Ovary (tissue), 7 donors: ENCODE measurements at regions not wholly inside any gene's neighbourhood (a gene's known extent, or its start where the extent isn't known, plus 50 kb on each side); places are given as distances from the start of the nearest gene placed in this dataset.

Experiments used
- DNase-seq, 5 donors: peaks; one replicate each; pipeline ENCODE4 v3.0.0-alpha.2; 2019 to 2020
- H3K27ac ChIP-seq, 2 donors: fragments of 200-600 bp; one replicate each; pipeline versions ENCODE4 v1.5.1 to v1.8.0; 2019 to 2022
- H3K27me3 ChIP-seq: fragments of 200-600 bp; one replicate; pipeline ENCODE4 v1.8.0; 2022
- H3K36me3 ChIP-seq: fragments of 200-600 bp; sonication (generic); one replicate; pipeline ENCODE4 v1.5.1; 2019
- H3K4me1 ChIP-seq: one replicate; pipeline ENCODE4 v1.8.1; 2013; ENCODE audit warnings: mild to moderate bottlenecking, moderate library complexity; ENCODE audit not compliant: insufficient read depth
- H3K4me3 ChIP-seq: fragments of 200-600 bp; sonication (generic); one replicate; pipeline ENCODE4 v1.5.1; 2017
- H3K9me3 ChIP-seq, 2 donors: fragments of 200-600 bp in 1 of 2; sonication (generic) in 1 of 2; one replicate each; pipeline versions ENCODE4 v1.5.1 to v1.8.1; 2013 to 2019; ENCODE audit warnings: mild to moderate bottlenecking in 1 of 2, moderate library complexity in 1 of 2
- EP300 ChIP-seq: sonication (generic); formaldehyde crosslinking; IDR thresholded peaks from one replicate; pipeline ENCODE4 v1.6.1; 2017; ENCODE audit warnings: antibody characterized with exemption
- POLR2A ChIP-seq: fragments of 450-650 bp; IDR thresholded peaks from one replicate; pipeline ENCODE4 v1.6.1; 2017; ENCODE audit warnings: antibody characterized with exemption, mild to moderate bottlenecking, moderate library complexity
- WGBS, 3 donors: extraction: QIAGEN DNeasy Blood & Tissue Kit in 1 of 3; methylation state at CpG; one replicate each; pipeline versions ENCODE4 v1.1.5 to v1.1.7; 2013 to 2017; 5-methylcytosine and 5-hydroxymethylcytosine counted together
- intact Hi-C, 4 donors: fragments of 100-400 bp; cut with DNase I; formaldehyde crosslinking; loops; one replicate each; pipeline versions ENCODE4 v1.11.0 to v1.15.1; 2022 to 2023
- TF ChIP-seq, protein P1 (sequence below), 3 donors: fragments of 450-650 bp in 2 of 3; fragments of 200-600 bp in 1 of 3; IDR thresholded peaks; one replicate each; pipeline versions ENCODE4 v1.5.1 to v1.8.0; 2016 to 2022; ENCODE audit warnings: antibody characterized with exemption in 3 of 3, mild to moderate bottlenecking in 1 of 3
- donor health status: DM: no; HTN: no; CAD: no; lungs with moderate emphysema.
- donor health status: DM: no; HTN: no; CAD: no.
- donor health status: Bipolar disorder and iron deficiency.
- donor health status: DM: no; HTN: no; CAD: no.
- donor health status: DM: yes; HTN: yes; CAD: no.

DNA sequence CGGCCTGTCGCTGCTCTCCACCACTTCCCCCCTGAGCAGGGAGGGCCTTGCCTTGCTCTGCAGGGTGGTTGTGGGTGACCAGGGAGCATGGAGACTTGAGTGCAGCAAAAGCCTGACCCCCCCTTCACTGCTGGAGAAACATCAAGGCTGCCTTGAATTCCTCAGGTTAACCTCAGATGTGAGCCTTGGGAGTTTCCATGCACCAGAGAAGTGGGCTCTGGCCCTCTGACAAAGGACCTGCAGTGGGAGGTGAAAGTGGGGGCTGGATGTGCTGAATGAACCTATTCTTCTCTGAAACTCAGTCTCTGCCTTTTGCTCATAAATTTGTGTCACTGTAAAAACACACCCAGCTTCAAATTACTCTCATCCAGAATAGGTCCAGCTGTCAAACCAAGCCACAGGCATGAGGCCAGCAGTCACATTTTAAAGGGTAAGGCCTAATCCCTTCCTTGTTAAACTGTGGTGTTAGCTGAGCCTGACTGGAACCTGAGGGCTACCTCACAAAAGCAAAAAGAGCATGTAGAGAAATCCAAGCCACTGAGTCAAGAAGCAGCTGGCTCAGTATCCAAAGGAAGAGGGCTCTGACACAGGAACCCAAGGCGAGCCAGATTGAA is 356.8 kb downstream of the CCSER2 start:
- H3K4me3 ChIP-seq = no peak overlapping the region
- TF ChIP-seq EP300 = no peak
- TF ChIP-seq, protein P1, sequence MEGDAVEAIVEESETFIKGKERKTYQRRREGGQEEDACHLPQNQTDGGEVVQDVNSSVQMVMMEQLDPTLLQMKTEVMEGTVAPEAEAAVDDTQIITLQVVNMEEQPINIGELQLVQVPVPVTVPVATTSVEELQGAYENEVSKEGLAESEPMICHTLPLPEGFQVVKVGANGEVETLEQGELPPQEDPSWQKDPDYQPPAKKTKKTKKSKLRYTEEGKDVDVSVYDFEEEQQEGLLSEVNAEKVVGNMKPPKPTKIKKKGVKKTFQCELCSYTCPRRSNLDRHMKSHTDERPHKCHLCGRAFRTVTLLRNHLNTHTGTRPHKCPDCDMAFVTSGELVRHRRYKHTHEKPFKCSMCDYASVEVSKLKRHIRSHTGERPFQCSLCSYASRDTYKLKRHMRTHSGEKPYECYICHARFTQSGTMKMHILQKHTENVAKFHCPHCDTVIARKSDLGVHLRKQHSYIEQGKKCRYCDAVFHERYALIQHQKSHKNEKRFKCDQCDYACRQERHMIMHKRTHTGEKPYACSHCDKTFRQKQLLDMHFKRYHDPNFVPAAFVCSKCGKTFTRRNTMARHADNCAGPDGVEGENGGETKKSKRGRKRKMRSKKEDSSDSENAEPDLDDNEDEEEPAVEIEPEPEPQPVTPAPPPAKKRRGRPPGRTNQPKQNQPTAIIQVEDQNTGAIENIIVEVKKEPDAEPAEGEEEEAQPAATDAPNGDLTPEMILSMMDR (IDR thresholded peaks at IDR 0.05) = no peak
- TF ChIP-seq POLR2A = no peak
- H3K27ac ChIP-seq = no peak overlapping the region
- H3K4me1 ChIP-seq = no peaks in the 10 kb centered on the region
- 51 to 66% (median 58%) methylated on average over 3 of the region's 3 CpGs for WGBS, 3 donors
- no peaks in the 10 kb centered on the region for H3K9me3 ChIP-seq
- H3K27me3 ChIP-seq = no peaks in the 10 kb centered on the region
- H3K36me3 ChIP-seq = no peaks in the 10 kb centered on the region
- no peak for DNase-seq
- intact Hi-C loops = no loop called here

DNA sequence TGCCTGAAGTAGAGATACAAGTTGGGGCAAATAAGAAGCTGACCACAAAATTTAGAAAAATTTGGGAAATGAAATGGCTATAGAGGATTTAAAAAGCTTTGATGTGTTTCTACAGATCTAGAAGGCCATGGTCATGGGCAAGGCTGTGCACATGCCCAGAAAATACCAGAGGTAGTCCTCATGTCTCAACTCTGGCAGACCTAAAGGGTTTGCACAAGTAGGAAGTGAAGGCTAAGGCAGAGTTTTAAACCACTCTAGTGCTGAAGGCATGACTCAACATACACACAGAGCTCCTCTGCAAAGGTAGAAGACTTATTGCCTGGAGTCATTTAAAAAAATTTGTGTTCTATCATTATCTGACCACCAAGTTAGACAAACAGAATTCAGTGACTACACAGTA is 364.6 kb downstream of the CCSER2 start:
- intact Hi-C loops = no loop called here
- TF ChIP-seq EP300 = no peak
- TF ChIP-seq, protein P1 (IDR thresholded peaks at IDR 0.05) = no peak
- TF ChIP-seq POLR2A = no peak

DNA sequence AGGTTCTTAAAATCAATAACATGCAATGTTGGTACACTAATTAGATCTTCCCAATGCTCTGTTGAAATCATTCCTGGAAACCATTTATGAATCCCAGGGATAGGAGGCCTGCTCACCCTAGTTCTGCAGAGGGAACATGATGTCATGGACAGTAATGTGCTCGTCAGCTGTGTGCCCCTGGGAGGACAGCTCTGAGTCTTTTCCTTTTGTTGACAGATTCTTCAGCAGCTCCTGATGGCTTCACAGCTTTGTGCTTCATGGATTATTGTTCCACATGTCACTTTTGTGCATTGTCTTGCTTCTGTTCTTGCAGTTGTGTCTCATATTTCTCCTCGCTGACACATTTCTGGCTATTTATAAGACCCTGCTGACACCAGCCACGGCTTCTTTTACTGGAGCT is 367.5 kb downstream of the CCSER2 start:
- 26 to 49% (median 29%) methylated on average over 3 of the region's 3 CpGs for WGBS, 3 donors
- H3K27me3 ChIP-seq = no peaks in the 10 kb centered on the region
- TF ChIP-seq, protein P1 (IDR thresholded peaks at IDR 0.05) = no peak
- TF ChIP-seq POLR2A (no peak), EP300 (no peak)
- H3K4me1 ChIP-seq = no peaks in the 10 kb centered on the region
- no peak overlapping the region for H3K4me3 ChIP-seq
- H3K36me3 ChIP-seq = no peaks in the 10 kb centered on the region
- intact Hi-C loops = no loop called here
- no peak overlapping the region for H3K27ac ChIP-seq
- no peaks in the 10 kb centered on the region for H3K9me3 ChIP-seq
- DNase-seq = no peak

More for the DNA sequence above, 364.6 kb downstream of the CCSER2 start:
- Histone ChIP-seq H3K9me3 (no peaks in the 10 kb centered on the region), H3K4me1 (no peaks in the 10 kb centered on the region), H3K36me3 (no peaks in the 10 kb centered on the region), H3K4me3 (no peak overlapping the region), H3K27ac (no peak overlapping the region), H3K27me3 (no peaks in the 10 kb centered on the region)
- DNase-seq = no peak

DNA sequence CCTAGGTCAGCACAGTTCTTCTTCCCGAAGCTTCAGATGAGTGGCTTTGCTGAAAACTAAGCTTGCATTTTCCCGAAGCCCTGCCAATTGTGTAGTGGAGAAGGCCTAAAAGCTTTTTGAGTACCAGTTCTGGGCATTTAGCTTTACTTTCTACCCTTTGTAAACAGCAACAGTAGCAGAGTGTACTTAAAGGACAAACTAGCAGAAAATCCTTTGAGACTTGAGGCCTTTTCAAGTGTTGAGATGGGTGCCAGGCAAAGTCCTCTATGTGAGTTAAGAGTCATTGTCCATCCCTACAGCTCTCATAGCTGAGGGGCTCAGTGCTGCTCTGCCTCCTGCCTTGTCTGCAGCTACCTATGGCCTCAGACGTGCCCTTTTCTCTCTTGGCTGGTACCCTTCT is 368.2 kb downstream of the CCSER2 start:
- no peaks in the 10 kb centered on the region for H3K4me1 ChIP-seq
- no peak overlapping the region for H3K27ac ChIP-seq
- no peak overlapping the region for H3K4me3 ChIP-seq
- no peak for DNase-seq
- H3K36me3 ChIP-seq = no peaks in the 10 kb centered on the region
- no peaks in the 10 kb centered on the region for H3K9me3 ChIP-seq
- intact Hi-C loops = no loop called here
- TF ChIP-seq, protein P1 (IDR thresholded peaks at IDR 0.05) = no peak
- TF ChIP-seq EP300 = no peak
- no peak for TF ChIP-seq POLR2A
- H3K27me3 ChIP-seq = no peaks in the 10 kb centered on the region
- 72 to 83% (median 76%) methylated on average over 3 of the region's 3 CpGs for WGBS, 3 donors
